ENCODE measurements at regions not wholly inside any gene's neighbourhood (a gene's known extent, or its start where the extent isn't known, plus 50 kb on each side); places are given as distances from the start of the nearest gene placed in this dataset. TPM values are rescaled to one million over a fixed set of nuclear protein-coding genes. Genes with fewer than 3 reads are reported as not detected.

DNA sequence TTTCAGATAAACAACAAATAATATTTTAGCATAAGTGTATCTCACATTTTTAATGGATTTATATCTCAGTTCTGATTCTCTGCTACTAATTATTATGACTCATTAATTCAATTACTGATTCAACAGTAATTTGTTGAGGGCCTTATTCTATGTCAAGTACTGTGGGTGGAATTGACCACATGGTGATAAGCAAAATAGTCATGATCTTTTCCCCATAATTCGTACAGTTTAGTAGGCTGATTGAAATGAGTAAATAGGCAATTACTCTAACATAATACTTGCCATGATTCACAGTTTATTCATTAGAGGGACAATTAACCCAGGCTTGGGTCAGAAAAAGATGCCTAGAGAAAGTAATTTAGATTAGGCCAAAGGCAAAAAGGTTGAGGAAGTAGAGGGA is 60.9 kb upstream of the SLC4A7 start:
- 80% methylated on average over 1 of the region's 1 CpG for WGBS

DNA sequence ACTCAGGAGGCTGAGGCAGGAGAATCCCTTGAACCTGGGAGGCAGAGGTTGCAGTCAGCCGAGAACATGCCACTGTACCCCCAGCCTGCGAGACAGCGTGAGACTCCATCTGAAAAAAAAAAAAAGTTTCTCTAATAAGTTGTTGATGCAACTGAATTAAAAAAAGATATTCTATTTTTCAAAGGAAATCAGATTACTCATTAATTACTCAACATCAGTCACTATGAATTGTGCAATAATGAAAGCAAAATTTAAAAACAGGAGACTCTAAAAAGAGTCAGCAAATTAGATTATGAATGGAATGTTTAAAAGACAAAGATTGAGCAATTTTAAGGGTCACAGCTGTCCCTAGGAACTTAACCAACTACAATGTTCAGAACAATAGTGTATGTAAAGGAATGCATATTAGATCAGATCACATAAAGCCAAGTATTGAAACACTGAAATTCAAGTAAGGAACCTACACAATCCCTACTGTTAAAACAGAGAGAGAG is 60.2 kb upstream of the SLC4A7 start:
- WGBS, result 91% methylated on average over 3 of the region's 3 CpGs
- Histone ChIP-seq H3K27ac (ENCODE audit: low read depth) (no peak overlapping the region), H3K4me3 (ENCODE audit: low read depth, low read length) (no peak overlapping the region), H3K36me3 (ENCODE audit: insufficient read depth) (no peaks in the 10 kb centered on the region), H3K4me1 (ENCODE audit: insufficient read depth) (no peaks in the 10 kb centered on the region)
- DNase-seq (ENCODE audit: extremely low spot score), result no peak

More for the DNA sequence above, 60.9 kb upstream of the SLC4A7 start:
- H3K4me3 ChIP-seq (ENCODE audit: low read depth, low read length), result no peak overlapping the region
- no peaks in the 10 kb centered on the region for H3K4me1 ChIP-seq (ENCODE audit: insufficient read depth)
- no peaks in the 10 kb centered on the region for H3K36me3 ChIP-seq (ENCODE audit: insufficient read depth)
- no peak for DNase-seq (ENCODE audit: extremely low spot score)
- H3K27ac ChIP-seq (ENCODE audit: low read depth), result no peak overlapping the region

DNA sequence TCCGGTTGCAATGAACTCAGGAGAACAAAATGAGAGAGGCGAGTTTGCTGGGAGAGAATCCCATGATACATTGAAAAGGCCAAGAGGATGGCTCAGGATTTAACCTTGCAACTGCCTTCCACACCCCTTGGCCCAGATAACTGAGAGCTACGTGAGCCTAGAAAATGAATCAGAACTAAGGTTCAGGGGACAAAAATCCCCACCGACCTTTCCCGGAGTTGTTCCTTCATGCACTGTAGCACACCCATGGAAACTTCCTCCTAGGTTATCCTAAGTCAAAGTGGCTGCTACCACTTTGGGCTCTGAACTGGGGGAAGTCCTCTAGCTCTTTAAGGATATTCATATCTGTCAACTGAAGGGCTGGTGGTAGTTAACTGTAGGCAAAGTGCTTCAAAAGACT is 58.3 kb upstream of the SLC4A7 start:
- H3K36me3 ChIP-seq (ENCODE audit: insufficient read depth), result no peaks in the 10 kb centered on the region
- no peak overlapping the region for H3K27ac ChIP-seq (ENCODE audit: low read depth)
- 81% methylated on average over 5 of the region's 5 CpGs for WGBS
- no peak overlapping the region for H3K4me3 ChIP-seq (ENCODE audit: low read depth, low read length)
- DNase-seq (ENCODE audit: extremely low spot score), result no peak
- no peaks in the 10 kb centered on the region for H3K4me1 ChIP-seq (ENCODE audit: insufficient read depth)

GRCh38 chr3:27540231-27540630 is 56.0 kb upstream of the SLC4A7 start:
- Histone ChIP-seq H3K4me1 (ENCODE audit: insufficient read depth) (no peaks in the 10 kb centered on the region), H3K4me3 (ENCODE audit: low read depth, low read length) (no peak overlapping the region), H3K36me3 (ENCODE audit: insufficient read depth) (no peaks in the 10 kb centered on the region), H3K27ac (ENCODE audit: low read depth) (no peak overlapping the region)
- DNase-seq (ENCODE audit: extremely low spot score), result no peak
- WGBS, result 94% methylated on average over 7 of the region's 7 CpGs

- H3K36me3 ChIP-seq (ENCODE audit: insufficient read depth), result no peaks in the 10 kb centered on the region
- 86% methylated on average over 1 of the region's 1 CpG for WGBS
- no peak for DNase-seq (ENCODE audit: extremely low spot score)
- H3K4me3 ChIP-seq (ENCODE audit: low read depth, low read length), result no peak overlapping the region
- no peaks in the 10 kb centered on the region for H3K4me1 ChIP-seq (ENCODE audit: insufficient read depth)
- H3K27ac ChIP-seq (ENCODE audit: low read depth), result no peak overlapping the region
These were observed 52.3 kb upstream of the SLC4A7 start for GRCh38 chr3:27536491-27536890.

DNA sequence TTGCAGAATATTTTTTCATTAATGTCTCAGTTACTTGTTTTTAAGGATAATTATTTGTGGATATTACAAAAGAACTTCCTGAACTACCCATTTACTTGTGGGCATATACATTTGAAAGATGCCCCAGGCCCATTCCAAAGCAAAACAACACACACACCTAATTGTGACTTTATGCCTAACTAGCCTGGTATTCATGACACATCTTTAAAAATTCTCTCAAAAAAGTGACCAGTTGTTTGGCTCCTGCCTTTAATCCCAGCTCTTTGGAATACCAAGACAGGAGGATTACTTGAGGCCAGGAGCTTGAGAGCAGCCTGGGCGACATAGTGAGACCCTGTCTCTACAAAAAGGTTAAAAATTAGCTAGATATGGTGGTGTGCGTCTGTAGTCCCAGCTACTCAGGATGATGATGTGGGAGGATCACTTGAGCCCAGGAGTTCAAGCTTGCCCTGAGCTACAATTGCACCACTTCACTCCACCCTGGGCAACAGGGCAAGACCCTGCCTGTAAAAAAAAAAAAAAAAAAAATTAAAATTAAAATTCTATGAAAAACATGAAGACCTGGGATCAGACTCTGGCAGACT is 51.7 kb upstream of the SLC4A7 start:
- no peak overlapping the region for H3K4me3 ChIP-seq (ENCODE audit: low read depth, low read length)
- peak overlapping the region; percentile 43 for H3K27ac ChIP-seq (ENCODE audit: low read depth)
- WGBS, result 63% methylated on average over 2 of the region's 2 CpGs

GRCh38 chr3:27533718-27534573 is 49.8 kb upstream of the SLC4A7 start:
- DNase-seq (ENCODE audit: extremely low spot score), result no peak
- Histone ChIP-seq H3K36me3 (ENCODE audit: insufficient read depth) (no peaks in the 10 kb centered on the region), H3K27ac (ENCODE audit: low read depth) (peak overlapping the region; percentile 68), H3K4me3 (ENCODE audit: low read depth, low read length) (no peak overlapping the region), H3K4me1 (ENCODE audit: insufficient read depth) (no peaks in the 10 kb centered on the region)
- WGBS, result 26% methylated on average over 10 of the region's 10 CpGs

More for the DNA sequence above, 51.7 kb upstream of the SLC4A7 start:
- Histone ChIP-seq H3K36me3 (ENCODE audit: insufficient read depth) (no peaks in the 10 kb centered on the region), H3K4me1 (ENCODE audit: insufficient read depth) (no peaks in the 10 kb centered on the region)
- DNase-seq (ENCODE audit: extremely low spot score), result no peak

Small RNAs in the stretch of these regions (small RNA-seq; reads per million reads assigned to genes)
- gene AC098614.2, result not detected
- gene RF00019, result not detected
